CD4-positive, alpha-beta T cell treated with Interleukin-6 at 100 ng/mL for 8 hours (primary cell): ENCODE measurements at regions not wholly inside any gene's neighbourhood (a gene's known extent, or its start where the extent isn't known, plus 50 kb on each side); places are given as distances from the start of the nearest gene placed in this dataset.

Experiments used
- DNase-seq: peaks from one replicate; pipeline ENCODE4 v3.0.0-alpha.2; 2020; ENCODE audit warnings: mixed read lengths, low spot score

DNA sequence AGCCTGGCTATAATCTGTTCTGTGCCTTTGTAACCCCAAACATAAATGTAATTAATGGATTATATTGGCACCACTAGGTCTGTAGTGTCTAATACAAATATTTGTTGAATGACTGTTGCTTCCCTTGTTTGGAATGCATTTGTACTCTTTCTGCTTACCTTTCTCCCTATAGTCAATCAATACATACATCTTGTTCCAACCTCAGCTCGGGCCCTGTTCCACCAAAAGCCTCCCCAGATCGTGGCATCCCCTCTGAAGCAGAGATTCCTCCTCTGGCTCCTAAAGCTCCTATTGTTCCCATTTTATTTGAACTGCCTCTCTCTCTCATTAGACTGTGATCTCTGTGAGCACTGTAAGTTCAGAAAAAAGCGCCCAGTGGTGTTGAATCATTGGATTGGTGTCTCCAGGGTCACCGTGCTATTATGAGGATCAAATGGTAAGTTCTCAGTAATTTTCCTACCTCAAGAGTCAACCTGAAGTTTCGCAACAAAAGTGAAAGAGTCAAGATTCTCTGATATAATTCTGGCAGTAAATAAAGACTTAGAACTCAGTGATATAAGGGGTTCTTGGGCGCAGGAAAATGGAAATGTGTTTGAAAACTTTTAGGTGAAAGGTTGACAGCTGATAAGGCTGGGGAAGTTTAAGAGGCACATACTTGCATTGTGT is 151.5 kb downstream of the KLF5 start:
- DNase-seq = no peak

DNA sequence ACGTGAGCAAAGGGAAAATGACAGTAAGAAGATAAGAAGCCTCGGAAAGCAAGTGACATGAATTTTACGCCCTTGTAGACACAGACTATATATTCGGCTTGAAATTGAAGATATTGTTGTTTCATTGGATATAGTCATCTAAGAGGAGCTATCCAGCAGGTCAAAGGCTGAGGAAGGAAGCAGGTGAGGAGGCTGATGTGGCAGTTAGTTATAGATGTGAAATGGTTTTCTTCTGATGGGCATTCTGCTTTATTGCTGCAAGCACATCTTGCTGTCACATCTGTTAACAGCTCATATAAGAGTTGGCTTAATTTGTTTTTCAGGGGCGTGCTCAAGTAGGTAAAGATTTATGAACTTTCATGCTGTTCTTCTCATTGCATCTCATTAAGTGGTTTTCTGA is 146.1 kb downstream of the KLF5 start:
- DNase-seq = no peak

DNA sequence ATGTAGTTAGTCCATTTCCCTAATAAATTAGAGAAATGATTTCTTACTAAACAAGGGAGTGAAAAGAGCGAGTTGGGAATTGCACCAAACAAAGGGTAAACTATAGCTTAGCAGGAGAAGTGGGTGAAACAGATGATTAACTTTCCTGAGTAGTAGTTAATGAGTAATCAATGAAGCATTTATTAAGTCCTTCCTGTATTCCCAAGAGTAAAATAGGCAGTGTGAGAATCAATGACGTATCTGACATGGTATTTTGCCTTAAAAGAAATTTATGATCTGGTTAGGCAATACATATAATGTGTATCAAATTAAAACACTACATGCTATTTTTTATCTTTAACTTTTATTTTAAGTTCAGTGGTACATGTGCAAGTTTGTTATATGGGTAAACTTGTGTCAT is 142.8 kb downstream of the KLF5 start:
- no peak for DNase-seq

DNA sequence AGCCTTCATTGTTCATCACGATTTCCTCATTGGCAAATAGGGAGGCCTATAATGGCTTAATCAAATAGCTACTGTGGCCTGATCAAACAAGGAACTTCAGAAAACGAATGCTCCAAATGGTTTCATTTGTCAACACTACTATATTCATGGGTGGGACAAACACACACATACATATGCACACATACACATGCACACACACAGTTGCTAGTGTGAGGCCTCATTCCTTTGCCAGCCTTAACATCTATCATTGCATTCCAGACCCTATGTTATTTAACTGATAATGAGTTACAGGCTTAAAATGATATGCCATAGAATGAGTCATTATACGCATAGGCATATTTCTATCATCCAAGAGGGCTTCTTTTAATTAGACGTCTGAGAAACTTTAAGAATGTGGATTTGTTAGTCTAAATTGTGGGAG is 140.2 kb downstream of the KLF5 start:
- DNase-seq = no peak

DNA sequence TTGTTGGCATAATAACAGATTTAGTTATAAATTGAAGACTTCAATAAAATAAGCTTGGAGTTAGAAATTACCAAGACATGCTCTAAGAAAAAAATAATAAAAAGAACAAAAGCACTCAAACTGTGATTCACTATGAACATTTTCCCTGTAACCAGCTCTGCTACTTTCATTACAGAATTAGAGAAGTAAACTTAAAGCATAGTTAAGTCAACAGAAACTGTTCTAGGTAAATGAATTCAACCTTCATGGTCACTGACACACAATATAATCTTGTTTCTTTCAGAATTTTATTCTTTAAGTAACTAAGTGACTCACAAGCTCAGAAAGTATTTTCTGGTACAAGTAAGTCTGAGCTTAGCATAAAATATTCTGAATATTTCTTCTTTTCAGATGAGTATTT is 136.3 kb downstream of the KLF5 start:
- no peak for DNase-seq

DNA sequence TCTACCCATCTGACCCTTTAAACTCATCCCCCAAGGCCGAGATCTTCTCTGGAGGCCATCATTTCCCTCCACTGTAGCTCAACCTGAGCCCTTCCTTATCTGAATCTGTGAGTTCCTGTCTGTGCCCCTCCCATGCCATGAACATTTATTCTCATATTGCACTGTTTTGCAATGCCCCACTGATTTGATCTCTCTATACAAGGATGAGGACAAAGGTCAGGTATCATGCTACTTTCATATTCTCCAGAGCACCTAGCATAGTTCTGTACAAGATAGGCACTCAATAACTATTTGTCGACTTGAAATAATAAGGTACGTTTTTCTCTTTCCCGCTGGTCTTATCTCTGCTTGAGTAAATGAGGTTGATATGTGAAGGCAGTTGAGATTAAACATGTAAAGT is 135.5 kb downstream of the KLF5 start:
- DNase-seq = no peak

DNA sequence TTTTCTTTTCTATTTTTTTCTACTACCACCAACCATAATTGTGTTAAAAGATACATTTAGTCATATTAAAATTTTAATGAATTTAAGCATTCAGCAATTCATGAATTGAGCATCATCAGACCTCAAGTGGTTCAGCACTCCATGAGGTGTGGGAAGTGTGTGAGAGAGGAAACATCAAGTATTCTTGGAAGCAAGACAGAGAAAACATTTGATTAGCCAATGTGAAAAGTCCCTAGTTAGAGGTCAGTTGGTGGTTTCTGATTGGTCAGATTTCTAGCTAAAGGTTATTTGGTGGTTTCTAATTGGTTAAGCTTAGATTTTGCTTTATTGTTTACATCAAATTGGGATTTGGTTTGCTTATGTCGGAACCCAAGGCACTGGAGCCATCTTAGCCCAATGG is 134.7 kb downstream of the KLF5 start:
- DNase-seq = no peak

DNA sequence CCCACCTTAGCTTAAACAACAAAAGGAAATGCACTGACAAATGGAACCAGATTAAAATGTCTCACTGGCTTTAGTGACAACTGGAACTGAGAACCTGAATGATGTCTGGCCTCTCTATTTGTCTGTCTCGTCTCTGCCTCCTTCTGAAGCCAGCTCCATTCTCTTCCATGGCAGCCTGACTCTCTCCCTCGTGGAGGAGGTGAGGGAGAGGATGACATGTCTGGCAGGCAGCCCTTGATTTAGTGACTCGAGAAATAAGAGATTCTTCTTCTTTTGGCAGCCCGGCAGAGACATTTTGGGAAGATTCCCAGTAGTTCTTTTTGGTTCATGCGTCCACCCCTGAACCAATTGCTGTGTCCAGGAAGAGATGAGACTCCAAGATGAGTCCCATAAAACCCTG is 131.7 kb downstream of the KLF5 start:
- no peak for DNase-seq

DNA sequence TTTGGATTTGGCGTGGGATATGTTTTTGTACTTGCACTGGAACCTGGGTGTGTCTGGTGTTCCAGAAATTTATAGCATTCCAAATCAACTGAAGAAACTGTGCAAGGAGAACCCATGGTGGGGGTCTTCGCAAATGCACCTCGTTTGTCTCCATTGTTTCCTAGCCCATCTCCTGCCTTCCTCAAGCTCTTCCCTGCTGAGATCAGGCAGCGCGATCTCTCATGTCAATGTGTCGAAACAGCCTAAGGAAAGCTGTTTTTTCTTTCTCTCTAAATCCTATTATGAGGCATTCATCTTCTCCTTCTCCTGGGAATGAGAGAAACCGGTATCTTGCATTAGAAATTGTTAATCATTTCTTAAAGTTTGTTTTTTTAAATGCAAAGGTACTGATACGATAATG is 131.0 kb downstream of the KLF5 start:
- no peak for DNase-seq

DNA sequence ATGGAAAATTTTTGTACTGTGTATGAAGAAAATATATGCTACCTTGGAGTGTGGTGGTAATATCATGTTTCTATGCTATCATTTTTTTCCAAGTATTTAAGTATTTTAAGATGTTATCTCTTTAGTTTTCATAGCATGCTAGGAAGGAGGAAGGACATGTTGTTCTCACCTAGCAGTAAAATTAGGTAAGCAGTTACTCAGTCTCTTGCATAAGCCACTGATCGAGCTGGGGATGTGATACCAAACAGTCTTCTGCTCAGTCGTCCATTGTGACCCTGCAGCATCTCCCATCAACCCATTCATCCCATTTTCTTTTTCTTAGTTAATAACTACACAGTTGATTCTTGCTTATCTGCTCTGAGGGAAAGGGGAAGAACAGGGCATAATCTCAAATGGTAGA is 130.6 kb downstream of the KLF5 start:
- DNase-seq = no peak

DNA sequence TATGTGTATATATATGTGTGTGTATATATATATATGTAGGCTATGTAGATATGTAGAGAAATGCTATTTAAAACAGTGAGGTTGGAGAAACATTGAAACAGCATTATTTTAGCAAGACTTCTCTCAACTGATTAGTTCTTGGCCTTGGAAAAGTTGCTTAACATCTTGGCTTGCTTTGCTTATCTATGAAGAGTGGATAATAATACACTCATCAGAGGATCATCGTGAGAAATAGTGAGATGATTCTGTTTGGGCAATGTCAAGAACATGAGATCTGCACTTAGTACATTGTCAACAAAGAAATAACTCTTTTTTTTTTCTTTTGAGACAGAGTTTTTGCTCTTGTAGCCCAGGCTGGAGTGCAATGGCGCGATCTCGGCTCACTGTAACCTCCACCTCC is 128.3 kb downstream of the KLF5 start:
- DNase-seq = no peak

DNA sequence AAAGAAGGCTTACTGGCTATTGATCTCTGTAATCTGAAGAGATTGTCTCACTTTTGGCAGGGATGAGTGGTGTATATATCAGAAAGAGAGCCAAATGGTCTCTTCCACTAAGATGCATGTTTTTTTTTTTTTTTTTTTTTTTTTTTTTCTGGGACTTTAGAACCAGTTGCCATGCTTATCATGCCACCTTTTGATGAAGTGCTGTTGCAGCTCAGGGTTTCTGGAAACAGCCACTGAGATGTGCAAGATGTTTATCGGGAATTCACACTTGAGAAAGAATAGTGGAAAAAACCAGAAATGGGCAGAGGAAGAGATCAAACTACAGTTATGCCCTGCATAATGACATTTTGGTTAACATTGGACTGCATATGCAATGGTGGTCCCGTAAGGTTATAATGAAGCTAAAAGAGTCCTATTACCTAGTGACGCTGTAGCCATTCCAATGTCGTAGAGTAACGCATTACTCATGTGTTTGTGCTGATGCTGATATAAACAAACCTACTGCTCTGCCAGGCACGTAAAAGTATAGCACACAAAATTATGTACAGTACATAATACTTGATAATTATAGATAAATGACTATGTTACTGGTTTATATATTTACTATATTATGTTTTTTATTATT is 121.0 kb downstream of the KLF5 start:
- DNase-seq = no peak

DNA sequence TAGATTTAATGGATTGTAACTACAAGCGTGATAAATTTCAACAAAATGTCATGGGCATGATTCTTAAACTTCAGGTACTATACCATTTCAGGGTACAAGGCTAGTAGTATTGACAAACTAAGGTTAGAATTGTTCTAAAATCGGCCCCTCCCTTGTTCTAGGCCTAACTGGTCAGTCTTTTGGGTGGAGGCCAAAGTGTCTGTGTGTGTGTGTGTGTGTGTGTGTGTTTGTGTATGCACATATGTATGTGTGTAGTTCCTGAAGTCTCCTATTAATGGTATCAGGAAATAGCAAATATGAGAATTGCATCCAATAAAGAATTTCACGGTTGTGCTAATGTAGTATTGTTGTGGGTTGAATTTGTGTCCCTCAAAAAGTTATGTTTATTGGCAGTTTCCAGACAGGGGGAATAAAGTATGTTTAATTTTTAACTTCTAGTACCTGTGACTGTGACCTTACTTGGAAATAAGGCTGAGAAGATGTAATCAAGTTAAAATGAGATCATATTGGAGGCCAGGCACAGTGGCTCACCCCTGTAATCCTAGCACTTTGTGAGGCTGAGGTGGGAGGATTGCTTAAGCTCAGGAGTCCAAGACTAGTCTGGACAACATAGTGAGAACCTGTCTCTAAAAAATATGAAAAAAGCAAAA is 119.2 kb downstream of the KLF5 start:
- DNase-seq = no peak

DNA sequence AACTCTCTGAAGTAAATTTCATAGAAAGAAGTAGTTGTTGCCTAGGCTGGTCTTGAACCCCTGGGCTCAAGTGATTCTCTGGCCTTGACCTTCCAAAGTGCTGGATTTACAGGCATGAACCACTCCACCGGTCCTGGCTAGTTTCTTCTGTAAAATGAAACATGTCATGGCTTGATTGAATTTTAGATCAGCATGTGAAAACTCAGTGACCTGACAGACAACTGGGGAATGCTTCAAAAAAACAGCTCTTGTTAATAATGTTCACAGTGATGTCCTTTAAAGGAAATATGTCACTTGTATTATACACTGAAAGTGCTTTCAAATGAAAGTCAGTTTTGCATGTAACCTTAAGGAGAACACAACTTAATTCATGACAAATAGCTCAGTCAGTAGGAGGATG is 118.2 kb downstream of the KLF5 start:
- no peak for DNase-seq

DNA sequence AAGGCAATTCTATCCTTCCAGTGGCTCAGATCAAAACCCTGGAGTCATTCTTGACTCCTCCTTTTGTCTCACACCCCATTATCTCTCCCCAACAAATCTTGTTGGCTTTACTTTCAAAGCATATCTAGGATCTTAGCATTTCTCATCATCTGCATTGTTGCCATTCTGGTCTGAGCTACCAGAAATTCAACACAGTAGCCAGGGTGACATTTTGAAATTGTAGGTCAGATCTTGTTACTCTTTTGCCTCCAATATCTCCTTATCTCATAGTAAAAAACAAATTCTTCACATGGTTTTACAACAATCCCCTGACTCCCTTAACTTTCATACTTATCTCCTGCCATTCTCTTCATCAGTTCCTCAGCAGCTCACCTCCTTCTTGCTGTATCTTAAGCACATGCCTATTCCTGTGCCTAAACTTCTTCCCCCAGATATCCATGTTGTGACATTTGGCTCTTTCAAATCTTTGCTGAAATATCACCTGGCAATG is 115.8 kb downstream of the KLF5 start:
- no peak for DNase-seq

DNA sequence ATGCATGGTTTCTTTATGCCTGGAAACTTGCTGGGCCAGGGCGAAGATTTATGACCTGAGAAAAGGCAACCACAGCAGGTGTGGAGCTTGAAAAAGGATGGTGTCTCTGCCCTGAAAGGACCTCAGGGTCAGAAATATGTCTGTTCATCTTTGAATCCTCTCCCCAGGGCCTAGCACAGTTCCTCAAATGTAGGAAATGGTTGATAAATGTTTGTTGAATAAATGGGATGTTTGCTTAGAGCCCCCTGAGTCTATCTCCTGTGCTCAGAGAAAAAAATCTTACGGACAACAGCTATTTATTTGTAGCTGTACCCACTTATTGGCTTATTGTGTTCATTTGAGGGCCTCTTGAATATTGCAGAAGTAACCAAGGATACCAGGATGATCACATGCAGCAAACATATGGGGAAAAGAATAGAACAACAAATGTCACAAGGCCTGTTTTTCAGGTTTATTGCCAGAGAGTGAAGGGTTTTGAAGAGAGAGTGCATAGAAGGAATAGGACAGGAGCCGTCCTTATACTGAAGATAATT is 114.5 kb downstream of the KLF5 start:
- no peak for DNase-seq

DNA sequence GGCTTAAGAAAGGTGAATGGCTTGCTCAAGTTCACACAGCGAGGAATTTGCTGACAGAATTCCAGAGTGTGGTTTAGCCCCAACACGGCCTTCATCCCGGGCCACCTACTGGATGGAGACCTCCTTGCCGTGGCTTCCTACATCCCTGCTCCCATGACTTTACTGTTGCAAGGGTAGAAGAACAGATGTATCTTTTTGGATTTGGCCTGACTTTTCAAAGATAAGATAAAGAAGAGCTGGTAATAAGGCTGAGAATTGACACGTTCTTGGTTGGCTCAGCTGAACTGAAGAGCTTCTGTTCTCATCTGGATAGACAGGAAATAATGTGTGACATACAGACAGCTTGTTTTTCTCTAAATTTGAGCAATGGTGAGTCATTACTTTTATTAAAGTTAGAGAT is 113.1 kb downstream of the KLF5 start:
- no peak for DNase-seq

DNA sequence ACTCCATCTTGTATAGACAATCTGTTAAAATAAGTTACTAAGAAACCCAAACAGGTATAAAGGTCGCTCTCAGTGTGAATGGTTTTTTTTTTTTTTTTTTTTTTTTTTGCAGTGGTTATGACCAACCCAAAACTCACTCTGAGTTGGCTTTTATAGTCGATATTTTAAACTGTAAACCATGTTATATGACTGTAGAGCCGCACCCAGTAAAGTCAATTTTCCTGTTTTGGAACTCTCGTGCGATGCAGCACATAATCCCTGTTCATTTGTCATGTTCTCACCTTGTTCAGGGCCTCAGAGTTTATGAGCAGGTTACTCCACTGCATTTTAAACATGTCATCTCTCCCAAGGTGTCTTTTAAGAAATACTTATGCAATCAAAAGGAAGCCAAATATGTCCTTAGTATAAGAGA is 112.5 kb downstream of the KLF5 start:
- no peak for DNase-seq

DNA sequence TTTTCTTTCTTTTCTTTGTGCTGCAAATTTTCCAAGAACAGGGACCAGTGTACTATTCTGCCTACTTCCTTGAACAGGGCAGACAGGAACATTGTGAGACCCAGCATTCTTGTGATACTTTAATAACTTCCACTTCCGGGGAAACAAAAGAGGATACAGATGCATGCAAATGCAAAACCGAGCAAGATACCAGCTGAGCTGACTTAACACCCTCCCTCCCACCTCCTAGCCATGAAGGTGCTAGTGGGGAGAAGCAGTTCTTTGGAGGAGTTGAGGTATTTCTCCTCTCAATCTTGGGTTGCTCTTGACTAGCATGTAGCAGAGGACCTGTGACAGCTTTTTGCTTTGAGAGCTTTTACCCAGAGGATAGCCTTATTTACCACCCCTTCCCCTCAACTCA is 111.2 kb downstream of the KLF5 start:
- DNase-seq = no peak

DNA sequence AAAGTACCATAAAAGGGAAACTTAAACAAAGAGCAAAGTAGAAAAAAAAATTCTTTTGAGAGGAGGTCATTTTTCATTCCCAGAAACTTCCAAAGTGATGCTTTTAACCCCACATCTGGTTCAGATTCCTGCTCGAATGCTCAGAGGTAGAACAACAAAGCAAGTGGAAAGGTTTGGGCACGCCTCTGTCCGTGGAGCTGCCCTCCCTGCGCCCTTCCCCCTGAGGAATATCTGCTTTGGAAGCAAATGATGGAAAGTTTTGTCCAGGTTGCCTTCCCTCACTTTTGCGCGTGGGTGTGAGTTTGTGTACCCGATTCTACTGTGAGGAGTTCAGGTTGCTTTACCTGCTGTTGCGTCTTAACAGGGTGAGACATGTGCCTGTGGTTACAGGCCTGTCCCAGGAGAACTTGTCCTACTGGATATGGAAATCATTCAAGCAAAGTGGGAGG is 110.2 kb downstream of the KLF5 start:
- no peak for DNase-seq

DNA sequence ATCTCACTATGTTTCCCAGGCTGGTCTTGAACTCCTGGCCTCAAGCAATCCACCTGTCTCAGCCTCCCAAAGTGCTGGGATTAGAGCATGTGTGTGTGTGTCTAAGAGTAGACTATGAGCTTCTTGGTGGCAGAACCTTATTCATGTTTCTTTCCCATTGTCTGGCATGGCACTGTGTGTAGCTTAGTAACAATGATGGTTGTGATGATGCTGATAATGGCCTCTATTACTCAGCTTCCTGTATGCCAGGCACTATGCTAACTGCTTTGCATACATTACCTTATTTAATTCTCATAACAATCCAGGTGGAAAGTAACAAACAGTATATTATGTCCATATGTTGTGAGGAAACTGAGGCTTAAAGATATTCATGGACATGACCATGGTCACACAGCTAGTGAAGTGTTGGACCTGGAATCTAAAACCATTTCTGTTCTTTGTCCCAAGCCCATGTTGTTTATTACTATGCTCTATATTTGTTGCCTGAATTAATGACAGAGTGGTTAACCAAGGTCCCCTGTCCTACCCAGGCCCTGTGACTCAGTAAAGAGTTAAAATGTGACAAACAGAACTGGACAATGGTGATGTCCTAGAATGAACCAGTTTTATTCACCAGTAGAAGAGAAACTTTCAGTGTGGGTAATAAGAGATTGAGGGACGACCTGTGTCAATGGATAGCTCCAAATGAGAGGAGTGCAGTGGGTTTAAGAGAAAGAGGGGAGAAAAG is 109.6 kb downstream of the KLF5 start:
- no peak for DNase-seq

DNA sequence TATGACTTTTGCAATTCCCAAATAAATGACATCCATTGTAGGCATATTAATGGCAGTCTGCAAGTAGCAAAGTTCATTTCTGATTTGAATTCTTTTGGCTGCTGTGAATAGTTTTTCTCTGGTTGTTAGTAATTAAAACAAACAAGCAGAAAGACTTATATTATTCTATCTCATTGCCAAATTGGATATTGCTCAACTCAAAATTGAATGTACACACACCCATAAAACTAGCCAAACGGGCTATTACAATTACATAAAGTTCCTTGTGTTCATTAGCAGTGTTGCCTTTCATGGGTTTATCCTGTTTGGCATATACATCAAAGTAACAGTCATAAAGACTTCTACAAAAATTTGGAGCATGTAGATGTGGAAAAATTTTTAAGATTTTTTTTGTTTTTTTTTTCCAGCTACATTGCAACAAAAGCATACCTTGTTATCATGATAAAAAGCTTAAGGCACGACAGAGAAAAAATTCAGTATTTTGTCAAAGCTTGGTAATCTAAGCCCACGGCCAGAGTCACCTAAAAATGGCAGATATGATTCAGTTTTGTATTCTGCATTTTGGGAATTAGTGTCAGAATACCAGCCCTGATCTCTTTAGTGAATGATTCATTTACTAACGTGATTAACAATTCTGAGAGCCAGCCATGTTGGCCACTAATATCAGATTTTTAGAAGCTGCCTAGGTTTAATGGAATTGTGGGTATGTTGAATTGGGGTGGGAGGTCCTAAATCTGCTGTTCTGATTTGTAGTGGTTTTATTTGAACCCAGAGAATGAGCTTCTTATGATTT is 108.4 kb downstream of the KLF5 start:
- DNase-seq = no peak
